ENCODE measurements at regions not wholly inside any gene's neighbourhood (a gene's known extent, or its start where the extent isn't known, plus 50 kb on each side); places are given as distances from the start of the nearest gene placed in this dataset.

DNA sequence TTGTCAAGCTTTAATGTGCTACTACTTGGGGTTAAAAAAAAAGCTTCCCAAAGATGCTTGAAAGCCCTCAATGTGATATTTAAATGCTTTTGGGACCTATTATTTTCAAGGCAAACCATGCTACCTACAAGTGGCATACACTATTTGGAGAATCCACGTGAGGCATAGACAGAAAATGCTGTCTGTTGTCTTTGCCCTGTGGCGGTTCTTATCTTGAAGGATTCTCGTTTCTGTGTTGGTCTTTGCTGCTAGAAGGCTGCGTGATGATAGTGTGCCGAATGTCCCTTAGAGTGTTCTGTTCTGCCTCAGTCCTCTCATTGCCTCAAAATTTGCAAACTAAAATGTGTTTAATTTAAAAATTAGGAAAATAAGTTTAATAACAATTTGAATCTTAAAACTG lies 356.2 kb upstream of the RARB start:
- no peak for FAIRE-seq
- DNase-seq (ENCODE audit: insufficient read length, low spot score): no peak

DNA sequence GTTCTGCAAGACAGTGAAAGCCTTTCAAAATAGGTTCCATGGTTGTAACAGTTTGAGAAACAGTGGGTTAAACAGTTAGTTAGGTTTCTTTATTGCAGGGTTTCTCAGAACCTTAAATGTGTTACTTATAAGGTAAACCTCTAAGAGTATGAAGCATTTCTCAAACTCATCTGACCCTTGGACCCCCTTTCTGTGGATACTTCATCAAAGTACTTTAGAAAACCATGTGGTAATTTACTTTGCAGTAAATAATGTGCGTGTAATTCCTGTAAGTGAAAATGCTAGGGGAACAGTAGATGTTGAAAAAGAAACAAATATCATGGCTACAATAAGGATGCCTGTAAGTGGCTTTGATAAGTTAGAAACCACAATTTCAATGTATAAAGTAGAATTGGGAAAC lies 354.6 kb upstream of the RARB start:
- DNase-seq (ENCODE audit: insufficient read length, low spot score) (no peak), FAIRE-seq (no peak)

DNA sequence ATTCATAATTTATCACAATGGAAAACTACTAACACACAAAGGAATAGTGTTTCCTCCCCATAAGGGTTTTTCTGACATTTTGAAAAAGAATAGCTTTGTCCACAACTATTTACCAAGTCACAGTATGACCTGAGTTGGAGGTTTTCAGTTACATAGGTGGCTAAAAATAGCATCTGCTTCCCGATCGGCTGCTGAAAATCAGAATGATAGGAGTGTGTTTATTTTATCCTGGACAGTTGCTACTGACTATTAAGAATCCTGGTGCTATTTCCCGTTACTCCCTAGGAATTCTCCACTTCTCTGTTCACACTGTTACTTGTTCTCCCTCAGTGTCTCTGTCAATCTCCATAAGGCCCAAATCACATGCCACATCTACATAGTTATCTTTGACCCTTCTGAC lies 353.9 kb upstream of the RARB start:
- DNase-seq (ENCODE audit: insufficient read length, low spot score) (no peak), FAIRE-seq (no peak)

DNA sequence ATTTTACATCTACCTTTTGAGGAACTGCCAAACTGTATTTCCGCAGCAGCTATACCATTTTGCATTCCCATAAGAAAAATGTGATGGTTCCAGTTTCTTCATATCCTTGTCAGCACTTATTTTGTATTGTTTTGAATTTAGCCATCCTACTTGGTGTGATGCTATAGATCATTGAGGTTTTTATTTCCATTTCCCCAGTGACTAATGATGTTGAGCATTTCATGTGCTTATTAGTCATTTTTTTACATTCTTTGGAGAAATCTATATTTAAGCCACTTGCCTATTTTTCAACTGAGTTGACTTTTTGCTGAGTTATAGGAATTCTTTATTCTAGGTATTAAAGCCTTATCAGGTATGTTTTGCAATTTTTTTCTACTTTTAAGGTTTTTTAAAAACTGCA lies 347.6 kb upstream of the RARB start:
- DNase-seq (ENCODE audit: insufficient read length, low spot score) (no peak), FAIRE-seq (no peak)

DNA sequence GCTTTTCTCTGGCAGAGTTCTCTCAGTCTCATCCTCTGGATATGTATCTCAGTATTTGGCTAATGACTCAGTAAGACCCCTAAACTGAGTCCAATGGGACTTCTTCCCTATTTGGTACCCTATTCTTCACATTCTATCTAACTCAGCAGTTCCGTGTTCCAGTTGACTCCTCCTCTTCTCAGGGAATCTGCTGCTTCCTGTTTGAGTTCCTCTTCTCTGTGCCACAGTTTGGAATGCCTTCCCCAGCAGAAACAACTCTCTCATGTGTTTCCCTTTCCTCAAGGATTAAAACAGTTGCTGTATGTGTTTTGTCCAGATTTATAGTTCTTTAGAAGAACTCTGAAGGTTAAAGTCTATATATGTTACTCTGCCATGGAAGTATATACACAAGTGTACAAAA lies 344.0 kb upstream of the RARB start:
- DNase-seq (ENCODE audit: insufficient read length, low spot score) (no peak), FAIRE-seq (no peak)

DNA sequence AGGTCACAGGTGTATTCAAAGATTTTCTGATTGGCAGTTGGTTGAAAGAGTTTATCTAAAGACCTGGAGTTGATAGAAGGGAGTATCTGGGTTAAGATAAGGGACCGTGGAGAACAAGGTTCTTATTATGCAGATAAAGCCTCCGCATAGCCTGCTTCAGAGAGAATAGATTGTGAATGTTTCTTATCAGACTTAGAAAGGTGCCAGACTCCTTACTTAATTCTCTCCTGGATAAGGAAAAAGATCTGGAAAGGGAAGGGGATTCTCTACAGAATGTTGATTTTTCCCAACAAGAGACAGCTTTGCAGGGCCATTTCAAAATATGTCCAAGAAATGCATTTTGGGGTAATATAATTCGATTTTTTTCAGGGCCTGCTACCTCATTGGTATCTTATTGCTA lies 341.3 kb upstream of the RARB start:
- FAIRE-seq (no peak), DNase-seq (ENCODE audit: insufficient read length, low spot score) (no peak)

DNA sequence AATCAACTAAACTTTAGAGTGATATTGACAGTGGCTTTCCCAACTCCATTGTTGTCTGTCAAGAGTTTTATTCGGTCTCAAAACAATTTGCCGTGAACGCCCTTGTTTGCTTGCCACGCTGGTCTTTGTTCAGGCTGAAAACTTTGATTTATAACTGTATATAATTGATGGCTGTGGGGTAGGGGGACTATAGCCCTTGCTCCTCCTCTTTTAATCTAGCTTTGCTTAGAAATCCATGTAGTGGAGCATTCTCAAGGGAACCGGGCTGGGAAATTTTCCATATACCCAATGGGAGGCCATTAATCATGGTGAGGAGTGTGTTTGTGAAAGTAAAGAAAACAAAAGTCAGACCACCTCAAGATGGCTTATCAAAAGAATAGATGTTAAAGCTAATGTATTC lies 339.8 kb upstream of the RARB start:
- DNase-seq (ENCODE audit: insufficient read length, low spot score) (no peak), FAIRE-seq (no peak)

DNA sequence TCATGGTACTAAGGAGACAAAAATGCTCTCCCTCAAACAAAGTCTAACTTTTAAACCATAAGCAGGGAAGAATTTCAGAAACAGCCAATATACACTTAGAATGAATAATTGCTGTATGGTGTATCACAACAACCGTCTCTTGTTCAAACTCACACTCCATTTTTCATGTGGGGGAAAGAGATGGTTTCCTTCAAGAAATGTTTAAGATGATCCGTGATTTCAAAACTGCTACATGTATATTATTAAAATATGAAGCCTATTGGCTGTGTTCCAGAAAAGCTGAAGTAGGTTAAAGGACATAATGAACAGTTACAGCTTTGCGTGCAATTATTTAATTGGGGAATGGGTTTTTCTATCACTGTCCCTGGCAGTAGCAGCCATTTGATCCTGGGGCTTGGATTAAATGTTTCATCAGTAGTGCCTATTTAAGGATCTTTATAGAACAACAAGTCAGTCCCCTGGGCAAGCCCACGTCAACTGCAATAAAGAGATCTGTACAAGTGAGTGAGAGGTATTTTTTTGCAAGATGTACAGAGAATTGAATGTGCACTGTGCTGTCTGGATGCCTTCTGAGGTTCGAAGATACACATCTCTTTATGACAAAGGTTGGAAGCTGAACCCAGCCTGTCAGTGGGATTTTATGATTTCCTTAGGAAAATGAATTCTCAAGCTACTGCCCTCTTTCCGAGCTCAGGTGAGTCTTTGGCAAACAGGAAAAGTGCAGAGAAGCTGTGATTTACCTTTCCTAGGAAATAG lies 337.2 kb upstream of the RARB start:
- FAIRE-seq (no peak), DNase-seq (ENCODE audit: insufficient read length, low spot score) (no peak)

DNA sequence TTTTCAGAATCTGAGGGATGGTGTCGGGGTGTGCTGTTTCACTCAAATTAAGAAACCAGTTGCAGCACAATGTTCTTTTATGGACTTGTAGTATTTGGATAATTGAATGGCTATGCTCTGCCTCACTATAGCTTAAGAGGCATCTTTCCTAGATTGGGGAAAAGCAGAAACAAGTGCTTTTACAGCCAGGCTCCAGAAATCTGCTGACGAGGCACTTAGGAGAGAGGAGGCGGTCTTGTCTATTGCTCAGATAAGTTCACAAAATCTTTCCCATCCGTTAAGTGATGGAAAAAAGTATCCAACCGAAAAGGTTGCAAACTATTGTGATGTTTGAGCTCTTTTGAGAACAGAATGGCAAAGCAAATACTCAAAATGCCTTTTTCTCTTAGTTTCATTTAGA lies 336.1 kb upstream of the RARB start:
- FAIRE-seq: no peak
- no peak for DNase-seq (ENCODE audit: insufficient read length, low spot score)

DNA sequence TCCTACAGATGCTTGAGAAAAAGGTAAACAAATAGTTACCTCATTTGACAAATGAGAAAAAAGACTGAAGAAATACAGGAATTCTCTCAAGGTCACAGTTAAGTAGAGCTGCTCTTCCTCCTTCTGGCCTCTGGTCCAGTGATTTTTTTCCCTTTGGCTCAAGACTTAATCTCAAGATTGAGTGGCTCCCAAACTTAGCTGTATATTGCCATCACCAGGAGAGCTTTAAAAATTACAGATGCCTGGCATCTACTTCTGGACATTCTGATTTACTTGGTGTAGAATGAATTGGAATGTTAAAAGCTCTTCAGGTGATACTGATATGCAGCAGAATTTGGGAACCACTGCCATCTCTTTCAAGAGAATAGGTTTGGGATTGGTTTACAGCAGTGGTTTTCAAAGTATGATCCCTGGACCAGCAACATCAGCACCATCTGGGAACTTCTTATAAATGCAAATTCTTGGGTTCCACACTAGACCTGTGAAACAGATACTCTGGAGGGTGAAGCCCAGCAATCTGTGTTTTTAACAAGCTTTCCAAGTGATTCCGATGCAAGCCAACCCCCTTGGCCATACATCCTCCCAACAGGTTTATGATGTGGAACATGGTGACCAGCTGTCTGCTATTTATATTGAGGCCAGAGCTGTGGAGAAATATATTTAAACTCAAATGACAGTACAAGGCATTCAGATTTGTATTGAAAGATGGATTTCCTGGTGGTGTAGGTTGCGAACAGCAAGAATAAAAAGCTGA lies 333.0 kb upstream of the RARB start:
- DNase-seq (ENCODE audit: insufficient read length, low spot score) (no peak), FAIRE-seq (no peak)

DNA sequence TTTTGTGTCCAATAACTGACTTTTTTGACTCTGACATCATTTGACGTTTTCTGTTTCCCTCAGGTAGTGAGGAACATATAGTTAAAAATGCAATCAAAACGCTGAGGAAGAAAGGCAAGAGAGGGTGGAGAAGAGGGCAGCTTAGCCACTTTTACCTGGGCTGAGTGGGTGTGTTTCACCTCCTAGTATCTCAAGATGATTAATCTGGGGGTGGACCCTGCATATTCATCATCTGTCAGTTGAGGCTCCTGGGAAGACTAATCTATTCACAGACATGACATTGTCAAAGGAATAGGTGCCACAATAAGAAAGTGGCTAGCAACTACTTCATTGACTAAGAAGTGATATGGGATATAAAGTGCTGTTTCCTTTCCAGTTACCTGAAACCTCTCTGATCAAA lies 331.5 kb upstream of the RARB start:
- FAIRE-seq: no peak
- no peak for DNase-seq (ENCODE audit: insufficient read length, low spot score)

DNA sequence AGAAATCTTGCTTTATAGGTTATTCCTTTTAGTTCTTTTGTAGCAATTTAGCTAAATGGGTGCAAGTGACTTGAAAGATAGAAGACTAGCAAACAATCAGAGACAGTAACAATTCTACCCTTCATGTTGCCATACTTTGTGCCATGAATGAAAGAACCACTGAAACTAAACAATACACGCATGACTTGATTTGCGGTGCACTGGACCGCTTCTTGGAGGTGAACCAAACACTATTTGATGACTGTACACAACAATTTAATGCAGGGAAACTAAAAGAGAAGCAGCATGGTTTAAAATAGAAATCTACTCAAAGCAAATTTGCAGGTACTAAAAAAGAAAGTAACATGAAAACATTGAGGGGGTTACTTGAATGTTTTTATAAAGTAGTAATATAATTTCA lies 331.0 kb upstream of the RARB start:
- FAIRE-seq (no peak), DNase-seq (ENCODE audit: insufficient read length, low spot score) (no peak)

DNA sequence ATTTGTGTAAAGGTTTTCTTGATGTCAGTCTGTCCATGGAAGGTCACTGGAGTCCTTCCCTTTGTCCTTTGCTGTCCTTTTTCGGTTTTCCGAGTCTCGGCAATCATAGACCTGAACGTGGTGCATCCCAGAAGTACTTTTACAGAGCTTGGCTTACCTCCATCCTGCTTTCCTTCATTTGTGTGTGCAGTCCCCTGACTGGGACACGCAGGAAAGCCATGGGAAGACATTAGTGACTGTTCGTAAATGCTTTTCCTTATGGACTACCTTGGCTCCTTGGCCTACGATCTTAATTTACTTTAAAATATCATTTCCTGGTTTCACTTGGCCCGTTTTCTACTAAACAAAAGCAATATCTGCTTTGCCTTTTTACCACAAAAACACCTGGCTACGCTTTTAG lies 328.4 kb upstream of the RARB start:
- DNase-seq (ENCODE audit: insufficient read length, low spot score) (no peak), FAIRE-seq (no peak)

DNA sequence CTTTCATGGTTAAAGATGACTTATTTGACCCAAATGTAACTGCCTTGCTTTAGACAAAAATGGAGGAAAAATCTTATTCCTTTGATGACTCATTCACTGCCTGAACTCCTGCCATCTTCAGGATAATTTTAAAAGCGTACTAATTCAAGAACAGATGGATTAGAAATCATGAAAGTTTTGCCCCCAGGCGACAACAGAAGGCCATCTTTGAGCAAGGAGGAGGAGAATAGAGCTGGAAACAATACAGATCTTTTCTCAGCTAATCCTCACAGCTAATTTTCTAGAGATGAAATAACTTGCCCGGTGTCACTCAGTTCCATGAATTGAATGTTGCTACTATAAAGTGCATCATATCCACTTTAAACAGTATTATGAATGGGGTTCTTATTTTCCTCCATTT lies 324.7 kb upstream of the RARB start:
- no peak for FAIRE-seq

DNA sequence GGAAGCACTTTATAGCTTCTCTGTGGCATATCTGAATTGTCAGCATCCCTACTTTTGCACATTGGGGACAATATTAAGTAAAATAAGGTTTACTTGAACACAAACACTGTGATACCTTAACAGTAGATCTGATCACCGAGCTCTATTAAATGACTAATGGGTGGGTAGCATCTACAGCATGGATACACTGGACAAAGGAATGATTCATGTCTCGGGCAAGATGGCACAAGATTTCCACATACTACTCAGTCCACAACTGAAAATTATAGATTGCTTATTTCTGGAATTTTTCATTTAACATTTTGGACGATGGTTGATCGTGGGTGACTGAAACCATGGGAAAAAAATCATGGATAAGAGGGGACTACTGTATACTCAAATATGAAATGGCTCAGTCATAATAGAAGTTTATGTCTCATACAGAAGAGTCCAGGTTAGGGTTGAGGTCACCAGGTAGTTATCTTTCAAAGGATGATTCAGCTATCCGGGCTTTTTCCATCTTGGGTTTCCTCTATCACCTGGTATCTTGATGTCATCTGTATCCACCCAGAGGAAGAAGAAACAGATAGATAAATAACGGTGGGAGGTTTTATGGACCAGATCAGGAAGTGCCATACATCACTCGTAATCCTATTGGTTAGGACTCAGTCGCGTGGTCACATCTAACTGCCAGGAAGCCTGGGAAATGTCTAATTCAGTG lies 320.0 kb upstream of the RARB start:
- FAIRE-seq (no peak), DNase-seq (ENCODE audit: insufficient read length, low spot score) (no peak)

More for the DNA sequence above, 324.7 kb upstream of the RARB start:
- DNase-seq (ENCODE audit: insufficient read length, low spot score): no peak

DNA sequence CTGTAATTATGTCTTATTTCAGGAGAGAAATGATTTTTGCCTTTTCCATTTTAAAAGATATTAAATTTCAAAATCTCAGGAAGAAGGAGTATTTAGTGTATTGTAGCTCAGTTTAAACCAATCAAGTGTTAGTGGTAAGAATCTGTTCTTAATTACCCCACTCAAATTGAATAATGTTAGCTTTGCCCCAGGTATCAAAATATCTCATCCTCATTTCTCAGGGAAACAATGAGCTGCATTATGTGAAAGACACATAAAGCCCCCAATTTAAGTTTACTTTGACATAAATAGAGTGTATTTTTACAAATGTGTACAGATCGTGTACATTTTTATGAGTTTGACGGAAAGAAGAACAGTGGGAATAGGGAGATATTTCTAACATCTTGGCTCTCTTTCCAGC lies 317.4 kb upstream of the RARB start:
- no peak for FAIRE-seq
- no peak for DNase-seq (ENCODE audit: insufficient read length, low spot score)

DNA sequence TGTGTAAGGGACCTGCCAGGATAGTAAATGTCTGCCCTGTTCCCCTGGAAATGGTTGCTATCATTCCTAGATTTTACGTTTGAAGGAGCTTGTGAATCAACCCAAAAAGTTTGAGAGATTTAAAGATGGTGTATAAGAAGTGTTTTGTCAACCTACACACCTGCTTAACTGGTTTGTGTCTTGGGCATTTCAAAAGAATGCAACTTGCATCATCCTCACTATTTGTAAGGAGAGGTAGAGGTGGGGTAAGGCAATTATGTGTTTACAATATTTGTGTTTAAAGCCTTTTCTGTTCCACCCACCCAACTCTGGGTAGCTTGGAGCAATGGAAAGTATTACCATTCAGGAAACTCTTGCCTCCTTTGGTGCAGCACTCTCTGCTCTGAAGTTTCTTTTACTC lies 314.2 kb upstream of the RARB start:
- FAIRE-seq: no peak

DNA sequence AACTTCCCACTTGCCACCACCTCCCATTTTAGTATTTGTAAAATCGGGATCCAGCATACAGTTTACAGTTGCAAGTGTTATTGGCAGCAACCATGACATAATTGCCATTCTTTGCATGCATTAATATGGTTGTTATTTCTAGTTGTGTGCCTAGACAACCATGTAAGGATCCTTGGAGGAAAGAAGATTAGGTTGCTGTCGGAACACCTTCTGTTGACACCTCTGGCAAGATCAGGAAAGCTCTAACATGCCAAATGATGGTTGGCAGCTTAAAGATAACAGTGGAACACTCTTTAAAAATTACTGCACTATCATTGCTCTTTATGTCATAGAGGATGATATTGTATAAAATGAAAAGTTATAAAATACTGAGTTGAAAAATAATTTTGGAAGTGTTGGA lies 313.5 kb upstream of the RARB start:
- no peak for FAIRE-seq

More for the DNA sequence above, 314.2 kb upstream of the RARB start:
- DNase-seq (ENCODE audit: insufficient read length, low spot score): no peak

DNA sequence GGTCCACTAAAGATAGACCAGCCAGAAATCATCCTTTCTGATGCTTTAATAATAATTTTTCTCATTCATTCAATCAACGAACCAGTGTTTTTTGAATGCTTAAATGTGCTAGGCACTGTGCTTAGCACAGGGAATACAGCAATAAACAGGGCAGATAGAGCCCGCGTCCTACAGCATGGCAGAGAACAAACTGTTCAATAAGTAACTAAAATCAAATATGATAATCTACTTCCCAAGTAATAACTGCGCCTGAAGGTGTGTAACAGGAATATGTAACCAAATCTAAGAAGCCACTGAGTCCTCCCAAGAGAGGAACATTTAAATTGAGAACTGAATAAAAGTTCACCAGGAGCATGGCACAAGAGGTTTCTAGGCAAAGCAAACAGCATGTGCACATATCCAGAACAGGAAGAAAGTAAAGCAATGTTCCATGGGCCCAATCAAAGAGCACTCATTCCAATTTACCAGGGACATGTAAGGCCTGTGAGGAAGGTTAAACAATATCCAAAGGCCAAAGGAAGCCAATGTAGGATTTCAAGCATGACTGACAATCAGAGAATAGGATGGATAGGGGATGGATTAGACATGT lies 311.0 kb upstream of the RARB start:
- DNase-seq (ENCODE audit: insufficient read length, low spot score) (no peak), FAIRE-seq (no peak)

More for the DNA sequence above, 313.5 kb upstream of the RARB start:
- DNase-seq (ENCODE audit: insufficient read length, low spot score): no peak

DNA sequence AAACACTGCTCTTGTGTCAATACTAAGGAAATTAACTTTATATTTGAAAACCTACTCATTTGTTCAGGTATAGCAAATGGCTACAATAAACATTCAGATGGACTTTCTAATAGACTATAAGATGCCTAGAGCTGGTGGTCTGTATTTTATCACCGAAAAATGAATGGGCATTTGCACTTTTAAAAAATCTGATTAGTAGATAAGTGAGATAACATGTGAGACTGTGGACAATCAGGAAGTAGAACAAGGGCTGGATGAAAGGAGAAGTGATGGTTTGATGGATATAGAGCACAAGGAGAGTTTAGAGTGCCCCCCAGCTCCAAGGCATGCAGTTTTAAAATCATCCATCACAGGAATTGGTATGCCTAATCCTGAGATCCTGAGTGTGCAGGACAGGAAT lies 308.4 kb upstream of the RARB start:
- FAIRE-seq: no peak

DNA sequence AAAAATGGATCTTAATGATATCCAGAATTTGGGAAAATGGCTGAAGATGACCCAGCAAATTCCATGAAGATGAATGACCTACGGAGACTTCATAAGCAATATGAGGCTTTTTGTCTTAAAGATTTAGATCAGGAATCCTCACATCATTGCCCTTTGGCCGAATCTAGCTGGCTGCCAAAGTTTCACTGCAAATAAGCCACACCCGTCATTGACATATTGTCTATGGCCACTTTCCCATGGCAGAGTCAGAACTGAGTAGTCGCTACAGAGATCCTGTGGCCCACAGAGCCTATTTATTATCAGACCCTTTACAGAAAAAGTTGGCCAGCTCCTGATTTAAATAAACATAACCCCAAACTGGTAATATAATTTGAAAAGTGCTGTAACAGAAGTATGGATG lies 307.4 kb upstream of the RARB start:
- DNase-seq (ENCODE audit: insufficient read length, low spot score) (no peak), FAIRE-seq (no peak)

More for the DNA sequence above, 308.4 kb upstream of the RARB start:
- DNase-seq (ENCODE audit: insufficient read length, low spot score): no peak
